GM12874 (cell line): ENCODE measurements at regions not wholly inside any gene's neighbourhood (a gene's known extent, or its start where the extent isn't known, plus 50 kb on each side); places are given as distances from the start of the nearest gene placed in this dataset.

Experiments used
- CTCF ChIP-seq: IDR thresholded peaks from 2 replicates; pipeline ENCODE4 v1.5.1; 2011; ENCODE audit warnings: low read depth, mild to moderate bottlenecking, control low read depth, low read length, moderate library complexity; ENCODE audit not compliant: insufficient read depth

GRCh38 chr2:71786291-71787107 is 333.1 kb downstream of the DYSF start:
- no peak for TF ChIP-seq CTCF

GRCh38 chr2:71785516-71785981 is 332.2 kb downstream of the DYSF start:
- no peak for TF ChIP-seq CTCF

GRCh38 chr2:71784734-71785511 is 331.6 kb downstream of the DYSF start:
- no peak for TF ChIP-seq CTCF

GRCh38 chr2:71783815-71784214 is 330.5 kb downstream of the DYSF start:
- no peak for TF ChIP-seq CTCF

- TF ChIP-seq CTCF = no peak
Measured at GRCh38 chr2:71783215-71783614, 329.9 kb downstream of the DYSF start.

- TF ChIP-seq CTCF = no peak
Measured at GRCh38 chr2:71782323-71782722, 329.0 kb downstream of the DYSF start.

- no peak for TF ChIP-seq CTCF
Measured at GRCh38 chr2:71781695-71782228, 328.4 kb downstream of the DYSF start.
